ENCODE measurements at regions not wholly inside any gene's neighbourhood (a gene's known extent, or its start where the extent isn't known, plus 50 kb on each side); places are given as distances from the start of the nearest gene placed in this dataset.

GRCh38 chr18:56173542-56174220 lies 464.7 kb downstream of the TXNL1 start:
- H3K27me3 Mint-ChIP-seq (ENCODE audit: low read depth): no peaks in the 10 kb centered on the region
- peaks cover 5% of the 10 kb centered on the region for H3K9me3 Mint-ChIP-seq
- H3K4me3 Mint-ChIP-seq: no peak overlapping the region
- TF ChIP-seq, protein P1, sequence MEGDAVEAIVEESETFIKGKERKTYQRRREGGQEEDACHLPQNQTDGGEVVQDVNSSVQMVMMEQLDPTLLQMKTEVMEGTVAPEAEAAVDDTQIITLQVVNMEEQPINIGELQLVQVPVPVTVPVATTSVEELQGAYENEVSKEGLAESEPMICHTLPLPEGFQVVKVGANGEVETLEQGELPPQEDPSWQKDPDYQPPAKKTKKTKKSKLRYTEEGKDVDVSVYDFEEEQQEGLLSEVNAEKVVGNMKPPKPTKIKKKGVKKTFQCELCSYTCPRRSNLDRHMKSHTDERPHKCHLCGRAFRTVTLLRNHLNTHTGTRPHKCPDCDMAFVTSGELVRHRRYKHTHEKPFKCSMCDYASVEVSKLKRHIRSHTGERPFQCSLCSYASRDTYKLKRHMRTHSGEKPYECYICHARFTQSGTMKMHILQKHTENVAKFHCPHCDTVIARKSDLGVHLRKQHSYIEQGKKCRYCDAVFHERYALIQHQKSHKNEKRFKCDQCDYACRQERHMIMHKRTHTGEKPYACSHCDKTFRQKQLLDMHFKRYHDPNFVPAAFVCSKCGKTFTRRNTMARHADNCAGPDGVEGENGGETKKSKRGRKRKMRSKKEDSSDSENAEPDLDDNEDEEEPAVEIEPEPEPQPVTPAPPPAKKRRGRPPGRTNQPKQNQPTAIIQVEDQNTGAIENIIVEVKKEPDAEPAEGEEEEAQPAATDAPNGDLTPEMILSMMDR (IDR thresholded peaks at IDR 0.05; ENCODE audit: unreplicated experiment): no peak
- peak overlapping the region; percentile 76 for H3K27ac Mint-ChIP-seq
- H3K36me3 Mint-ChIP-seq: no peaks in the 10 kb centered on the region
- peaks cover 35% of the 10 kb centered on the region for H3K4me1 Mint-ChIP-seq
- no peak for DNase-seq (ENCODE audit: low spot score in 2 of 2, unreplicated experiment in 2 of 2)

- Mint-ChIP-seq H3K36me3 (no peaks in the 10 kb centered on the region), H3K4me1 (peaks cover 46% of the 10 kb centered on the region), H3K27me3 (ENCODE audit: low read depth) (no peaks in the 10 kb centered on the region), H3K9me3 (peaks cover 5% of the 10 kb centered on the region), H3K4me3 (no peak overlapping the region), H3K27ac (peak overlapping the region; percentile 79)
- TF ChIP-seq, protein P1 (IDR thresholded peaks at IDR 0.05; ENCODE audit: unreplicated experiment): no peak
- DNase-seq (ENCODE audit: low spot score in 2 of 2, unreplicated experiment in 2 of 2): no peak
Observed at GRCh38 chr18:56172527-56172926, 465.9 kb downstream of the TXNL1 start.

DNA sequence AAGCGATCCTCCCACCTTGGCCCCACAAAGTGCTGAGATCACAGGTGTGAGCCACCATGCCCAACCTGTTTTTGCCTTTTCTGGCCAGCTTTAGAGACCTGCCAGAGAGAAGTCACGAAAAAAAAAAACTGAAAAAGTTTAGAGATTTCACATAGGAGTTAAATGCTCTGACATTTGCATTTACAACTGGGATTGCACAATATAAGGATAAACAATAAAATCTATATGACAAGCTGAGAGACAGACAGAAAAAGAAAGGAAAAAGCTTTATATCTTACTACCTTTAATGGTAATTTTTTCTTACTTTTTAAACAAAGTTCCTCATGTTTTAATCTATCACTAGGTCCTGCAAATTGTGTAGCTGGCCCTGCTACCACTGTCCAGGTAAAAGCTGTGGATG lies 466.5 kb downstream of the TXNL1 start:
- peak overlapping the region; percentile 79 for H3K27ac Mint-ChIP-seq
- H3K9me3 Mint-ChIP-seq: peaks cover 5% of the 10 kb centered on the region
- no peak overlapping the region for H3K4me3 Mint-ChIP-seq
- H3K36me3 Mint-ChIP-seq: no peaks in the 10 kb centered on the region
- H3K4me1 Mint-ChIP-seq: peaks cover 52% of the 10 kb centered on the region
- no peaks in the 10 kb centered on the region for H3K27me3 Mint-ChIP-seq (ENCODE audit: low read depth)
- no peak for DNase-seq (ENCODE audit: low spot score in 2 of 2, unreplicated experiment in 2 of 2)
- TF ChIP-seq, protein P1 (IDR thresholded peaks at IDR 0.05; ENCODE audit: unreplicated experiment): no peak

GRCh38 chr18:56168049-56168781 lies 470.2 kb downstream of the TXNL1 start:
- Mint-ChIP-seq H3K4me1 (peaks cover 34% of the 10 kb centered on the region), H3K36me3 (peaks cover 3% of the 10 kb centered on the region), H3K9me3 (peaks cover 12% of the 10 kb centered on the region), H3K4me3 (no peak overlapping the region), H3K27ac (peak overlapping the region; percentile 92), H3K27me3 (ENCODE audit: low read depth) (no peaks in the 10 kb centered on the region)
- no peak for DNase-seq (ENCODE audit: low spot score in 2 of 2, unreplicated experiment in 2 of 2)
- TF ChIP-seq, protein P1 (IDR thresholded peaks at IDR 0.05; ENCODE audit: unreplicated experiment): no peak

DNA sequence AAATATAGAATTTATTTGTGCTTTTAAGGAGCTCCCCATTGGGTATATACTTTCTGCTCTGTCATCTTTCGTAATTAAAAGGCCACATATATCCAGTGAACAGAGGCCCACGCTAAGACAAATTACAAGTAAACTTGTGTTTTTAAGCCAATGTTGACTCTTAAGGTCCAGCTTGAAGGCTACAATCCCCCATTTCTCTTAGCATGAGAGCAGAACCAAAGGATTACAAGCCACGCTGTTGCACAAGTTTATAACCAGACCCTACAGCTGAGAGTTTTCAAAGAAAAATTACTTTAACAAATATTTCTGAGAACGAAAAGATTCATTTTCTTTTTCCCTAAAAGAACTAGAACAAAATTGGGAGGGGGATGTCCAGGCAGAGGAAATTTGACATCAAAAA lies 471.0 kb downstream of the TXNL1 start:
- TF ChIP-seq, protein P1 (IDR thresholded peaks at IDR 0.05; ENCODE audit: unreplicated experiment): no peak
- Mint-ChIP-seq H3K4me1 (peaks cover 34% of the 10 kb centered on the region), H3K9me3 (peaks cover 12% of the 10 kb centered on the region), H3K4me3 (no peak overlapping the region), H3K27me3 (ENCODE audit: low read depth) (no peaks in the 10 kb centered on the region), H3K27ac (peak overlapping the region; percentile 92), H3K36me3 (peaks cover 3% of the 10 kb centered on the region)
- DNase-seq (ENCODE audit: low spot score in 2 of 2, unreplicated experiment in 2 of 2): no peak
